T-helper 1 cell treated with Interleukin-12 subunit alpha and Interleukin-12 subunit beta and Interleukin-4 antibody, amounts not matched to agents 30 ng/mL and 1 ng/mL, for 36 hours (primary cell): ENCODE measurements at regions not wholly inside any gene's neighbourhood (a gene's known extent, or its start where the extent isn't known, plus 50 kb on each side); places are given as distances from the start of the nearest gene placed in this dataset.
"Not testable (repeated sequence)": the region's sequence is repeated elsewhere in the genome, so short reads cannot be mapped to it uniquely, and the experiment has no call there.

ENCODE experiments used
- intact Hi-C: fragments of 100-400 bp; cut with micrococcal nuclease; formaldehyde crosslinking; loops from one replicate; pipeline ENCODE4 v1.15.1; 2024

GRCh38 chr5:155686131-155686530 lies 640.8 kb upstream of the SGCD start:
- intact Hi-C loops: no loop called here

GRCh38 chr5:155689406-155689805 lies 637.6 kb upstream of the SGCD start:
- intact Hi-C loops: no loop called here

- intact Hi-C loops: no loop called here
These were observed 630.6 kb upstream of the SGCD start for GRCh38 chr5:155696362-155696761.

GRCh38 chr5:155697236-155697635 lies 629.7 kb upstream of the SGCD start:
- intact Hi-C loops: no loop called here

- intact Hi-C loops: no loop called here
These were observed 627.6 kb upstream of the SGCD start for GRCh38 chr5:155699385-155699784.

GRCh38 chr5:155700333-155700732 lies 626.6 kb upstream of the SGCD start:
- intact Hi-C loops: no loop called here

- intact Hi-C loops: no loop called here
These were observed 615.1 kb upstream of the SGCD start for GRCh38 chr5:155711882-155712281.

GRCh38 chr5:155714435-155714834 lies 612.5 kb upstream of the SGCD start:
- intact Hi-C loops: not testable (repeated sequence)

GRCh38 chr5:155726267-155726666 lies 600.7 kb upstream of the SGCD start:
- intact Hi-C loops: loop anchor here (5.0 kb wide), 1 partner anchor 1244 kb away; no protein-coding TSS in a partner anchor

- intact Hi-C loops: loop anchor here (5.0 kb wide), 1 partner anchor 1245 kb away; no protein-coding TSS in a partner anchor
These were observed 599.3 kb upstream of the SGCD start for GRCh38 chr5:155727512-155728145.

- intact Hi-C loops: loop anchor here (5.0 kb wide), 1 partner anchor 1246 kb away; no protein-coding TSS in a partner anchor
These were observed 598.7 kb upstream of the SGCD start for GRCh38 chr5:155728146-155728856.

- intact Hi-C loops: loop anchor here (5.0 kb wide), 1 partner anchor 1247 kb away; no protein-coding TSS in a partner anchor
These were observed 597.9 kb upstream of the SGCD start for GRCh38 chr5:155728857-155729683.

GRCh38 chr5:155729684-155730059 lies 597.3 kb upstream of the SGCD start:
- intact Hi-C loops: loop anchor here (5.0 kb wide), 1 partner anchor 1247 kb away; no protein-coding TSS in a partner anchor

- intact Hi-C loops: no loop called here
These were observed 594.2 kb upstream of the SGCD start for GRCh38 chr5:155732587-155733376.

GRCh38 chr5:155733935-155734334 lies 593.0 kb upstream of the SGCD start:
- intact Hi-C loops: no loop called here

- intact Hi-C loops: no loop called here
These were observed 591.6 kb upstream of the SGCD start for GRCh38 chr5:155735388-155735787.

GRCh38 chr5:155738616-155739015 lies 588.3 kb upstream of the SGCD start:
- intact Hi-C loops: no loop called here

- intact Hi-C loops: no loop called here
These were observed 580.5 kb upstream of the SGCD start for GRCh38 chr5:155746367-155747038.

- intact Hi-C loops: no loop called here
These were observed 576.9 kb upstream of the SGCD start for GRCh38 chr5:155750101-155750500.

GRCh38 chr5:155750571-155750970 lies 576.4 kb upstream of the SGCD start:
- intact Hi-C loops: no loop called here
